ENCODE measurements at regions not wholly inside any gene's neighbourhood (a gene's known extent, or its start where the extent isn't known, plus 50 kb on each side); places are given as distances from the start of the nearest gene placed in this dataset.

DNA sequence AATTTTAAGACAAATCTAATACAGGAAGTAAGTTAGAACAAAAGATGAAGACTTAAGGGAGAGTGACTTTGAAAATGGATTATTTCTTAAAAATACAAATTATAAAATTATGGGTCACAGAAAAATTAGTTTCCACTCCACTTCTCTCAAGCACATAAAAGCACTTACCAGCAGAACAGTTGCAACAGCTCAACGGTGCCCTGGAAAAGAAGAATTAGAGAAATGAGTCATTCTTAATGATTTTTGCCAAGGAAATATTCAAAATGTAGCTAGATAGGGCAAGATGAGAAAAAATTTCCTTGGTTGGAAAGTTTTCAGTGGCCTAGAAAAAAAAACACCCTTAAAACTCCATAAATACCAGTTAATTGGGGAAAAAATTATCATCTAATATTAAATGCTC lies 2185.6 kb upstream of the CELF4 start:
- DNase-seq (ENCODE audit: low read depth): peak; percentile 73
- TF ChIP-seq, protein P1, sequence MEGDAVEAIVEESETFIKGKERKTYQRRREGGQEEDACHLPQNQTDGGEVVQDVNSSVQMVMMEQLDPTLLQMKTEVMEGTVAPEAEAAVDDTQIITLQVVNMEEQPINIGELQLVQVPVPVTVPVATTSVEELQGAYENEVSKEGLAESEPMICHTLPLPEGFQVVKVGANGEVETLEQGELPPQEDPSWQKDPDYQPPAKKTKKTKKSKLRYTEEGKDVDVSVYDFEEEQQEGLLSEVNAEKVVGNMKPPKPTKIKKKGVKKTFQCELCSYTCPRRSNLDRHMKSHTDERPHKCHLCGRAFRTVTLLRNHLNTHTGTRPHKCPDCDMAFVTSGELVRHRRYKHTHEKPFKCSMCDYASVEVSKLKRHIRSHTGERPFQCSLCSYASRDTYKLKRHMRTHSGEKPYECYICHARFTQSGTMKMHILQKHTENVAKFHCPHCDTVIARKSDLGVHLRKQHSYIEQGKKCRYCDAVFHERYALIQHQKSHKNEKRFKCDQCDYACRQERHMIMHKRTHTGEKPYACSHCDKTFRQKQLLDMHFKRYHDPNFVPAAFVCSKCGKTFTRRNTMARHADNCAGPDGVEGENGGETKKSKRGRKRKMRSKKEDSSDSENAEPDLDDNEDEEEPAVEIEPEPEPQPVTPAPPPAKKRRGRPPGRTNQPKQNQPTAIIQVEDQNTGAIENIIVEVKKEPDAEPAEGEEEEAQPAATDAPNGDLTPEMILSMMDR (conservative IDR thresholded peaks at IDR 0.05; ENCODE audit: low read depth, low read length): no peak
- H3K4me3 ChIP-seq (ENCODE audit: low read depth, low read length): no peak overlapping the region

DNA sequence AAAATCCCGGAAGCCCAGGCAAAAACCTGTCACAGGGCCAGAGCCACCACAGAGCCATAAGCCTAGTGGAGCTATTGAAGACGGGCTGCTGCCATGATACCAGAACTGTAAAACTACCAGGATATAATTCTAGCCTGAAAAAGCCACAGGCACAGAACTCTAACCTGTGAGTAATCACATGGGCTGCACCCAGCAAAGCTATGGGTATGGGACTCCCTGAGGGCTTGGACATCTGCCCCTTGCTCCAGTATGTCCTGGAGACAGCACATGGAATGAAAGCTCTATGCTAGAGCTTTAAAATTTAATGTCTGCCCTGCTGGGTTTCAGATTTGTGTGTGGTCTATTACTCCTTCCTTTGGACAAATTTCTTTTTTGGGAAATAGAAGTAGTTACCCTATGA lies 2183.6 kb upstream of the CELF4 start:
- H3K4me3 ChIP-seq (ENCODE audit: low read depth, low read length): no peak overlapping the region
- TF ChIP-seq, protein P1 (conservative IDR thresholded peaks at IDR 0.05; ENCODE audit: low read depth, low read length): no peak
- DNase-seq (ENCODE audit: low read depth): no peak

DNA sequence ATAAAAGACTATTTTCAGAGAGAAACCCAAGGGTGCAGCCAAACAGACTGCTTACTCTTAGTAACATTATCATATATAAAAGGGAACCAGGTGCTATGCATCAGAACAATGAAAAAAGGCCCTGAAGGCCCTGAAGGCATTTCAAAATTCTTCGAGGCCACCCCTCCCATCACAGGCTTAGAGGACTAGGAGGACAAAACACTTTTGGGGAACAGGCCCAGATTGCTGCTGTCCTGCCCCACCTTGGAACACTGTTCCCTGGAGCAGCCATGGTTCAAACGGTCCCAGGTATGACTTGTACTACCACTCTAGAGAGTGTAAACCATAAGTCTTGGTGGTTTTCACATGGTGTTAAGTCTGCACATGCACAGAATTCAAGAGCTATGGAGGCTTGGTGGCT lies 2183.1 kb upstream of the CELF4 start:
- TF ChIP-seq, protein P1 (conservative IDR thresholded peaks at IDR 0.05; ENCODE audit: low read depth, low read length): no peak
- no peak overlapping the region for H3K4me3 ChIP-seq (ENCODE audit: low read depth, low read length)
- DNase-seq (ENCODE audit: low read depth): no peak

DNA sequence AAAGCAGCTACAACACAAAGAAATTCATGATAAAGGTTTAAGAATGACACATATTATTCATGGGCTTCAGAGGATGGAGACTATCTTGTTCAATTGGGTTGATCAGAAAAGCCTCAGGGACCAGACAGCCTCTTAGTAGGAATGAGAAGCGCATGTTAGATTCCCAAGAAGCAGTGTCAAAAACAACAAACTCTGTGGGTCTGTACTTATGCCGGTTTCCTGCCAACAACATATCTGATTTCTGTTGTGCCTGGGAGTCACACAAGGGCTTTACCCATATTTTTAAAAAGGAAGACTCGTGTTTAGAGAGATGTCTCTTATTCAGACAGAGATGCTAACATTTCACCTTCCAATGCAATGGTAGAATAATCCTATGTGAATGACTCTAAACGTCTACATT lies 2180.6 kb upstream of the CELF4 start:
- DNase-seq (ENCODE audit: low read depth): peak; percentile 54
- no peak overlapping the region for H3K4me3 ChIP-seq (ENCODE audit: low read depth, low read length)
- TF ChIP-seq, protein P1 (conservative IDR thresholded peaks at IDR 0.05; ENCODE audit: low read depth, low read length): no peak

DNA sequence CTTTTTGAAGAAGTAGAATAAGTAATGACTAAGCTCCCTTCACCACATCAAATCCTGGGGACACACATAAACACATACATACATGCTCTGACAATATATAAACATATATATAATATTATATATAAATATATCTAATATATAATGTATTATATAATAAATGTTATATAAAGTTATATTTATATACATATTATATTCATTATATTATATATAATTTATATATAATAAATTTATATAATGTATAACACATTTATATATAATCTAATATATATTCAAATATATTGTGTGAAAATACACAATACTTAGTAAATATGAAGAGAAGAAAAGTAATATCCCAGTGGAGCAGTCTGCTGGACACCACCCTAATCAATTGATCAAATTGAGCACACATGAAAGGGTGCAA lies 2177.9 kb upstream of the CELF4 start:
- no peak for DNase-seq (ENCODE audit: low read depth)
- no peak overlapping the region for H3K4me3 ChIP-seq (ENCODE audit: low read depth, low read length)
- TF ChIP-seq, protein P1 (conservative IDR thresholded peaks at IDR 0.05; ENCODE audit: low read depth, low read length): no peak

DNA sequence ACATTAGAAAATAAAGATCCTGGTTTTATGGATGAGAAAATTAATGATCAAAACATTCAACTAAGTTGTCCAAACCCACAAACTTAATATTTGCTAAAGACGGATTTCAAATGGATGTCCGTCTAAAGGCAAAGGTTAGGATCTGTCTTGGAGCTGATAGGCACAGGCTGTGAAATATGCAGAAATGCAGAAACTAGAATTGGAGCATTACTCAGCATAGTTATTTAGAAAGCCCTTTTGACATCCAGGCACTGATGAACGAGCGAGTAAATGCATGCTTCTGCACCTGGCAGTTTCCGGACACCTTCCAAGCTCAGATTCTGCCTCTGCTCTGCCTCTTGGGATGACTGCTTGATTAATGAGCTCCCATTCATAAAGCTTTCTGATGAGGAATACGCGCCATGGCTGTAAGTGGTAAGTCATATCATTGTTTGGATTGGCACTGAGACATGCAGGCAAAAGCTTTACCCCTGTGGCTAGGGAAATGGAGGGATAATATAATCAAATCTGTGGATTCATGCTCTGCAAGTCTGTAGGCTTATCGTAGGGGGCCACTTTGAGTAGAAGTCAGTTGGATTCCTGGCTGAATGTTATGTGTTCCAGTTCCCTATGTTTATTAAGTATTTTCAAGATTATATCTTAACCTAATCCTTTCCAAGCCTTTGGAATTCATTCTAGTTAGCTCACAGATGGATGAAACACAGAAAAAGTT lies 2176.3 kb upstream of the CELF4 start:
- no peak overlapping the region for H3K4me3 ChIP-seq (ENCODE audit: low read depth, low read length)
- no peak for DNase-seq (ENCODE audit: low read depth)
- TF ChIP-seq, protein P1 (conservative IDR thresholded peaks at IDR 0.05; ENCODE audit: low read depth, low read length): no peak

DNA sequence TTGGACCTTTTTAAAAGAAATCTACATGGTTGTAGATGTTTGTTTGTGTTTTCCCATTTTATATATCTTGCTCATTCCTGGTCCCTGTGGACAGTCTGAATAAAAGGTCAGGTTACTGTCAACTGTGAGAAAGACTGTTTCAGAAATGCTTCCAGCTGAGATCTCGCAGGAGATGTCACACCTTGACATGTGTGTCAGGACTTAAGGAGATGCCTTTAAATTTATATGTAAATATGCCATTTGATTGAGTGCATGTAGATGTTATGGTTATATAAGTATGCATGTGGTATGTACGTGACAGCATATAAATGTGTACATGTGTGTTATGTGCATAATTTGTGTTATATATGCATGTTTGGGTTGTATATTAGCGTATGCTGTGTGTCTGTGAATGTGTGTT lies 2172.3 kb upstream of the CELF4 start:
- H3K4me3 ChIP-seq (ENCODE audit: low read depth, low read length): no peak overlapping the region
- TF ChIP-seq, protein P1 (conservative IDR thresholded peaks at IDR 0.05; ENCODE audit: low read depth, low read length): no peak

More for the DNA sequence above, 2172.3 kb upstream of the CELF4 start:
- no peak for DNase-seq (ENCODE audit: low read depth)
